Cerebellar cortex (tissue), 1 donor: ENCODE measurements at regions not wholly inside any gene's neighbourhood (a gene's known extent, or its start where the extent isn't known, plus 50 kb on each side); places are given as distances from the start of the nearest gene placed in this dataset.
A peak's percentile ranks its signal among the peaks of the same experiment; 100 is the strongest.

Experiments used
- DNase-seq: peaks from one replicate; pipeline ENCODE4 v3.0.0-alpha.2; 2015; ENCODE audit warnings: low spot score

DNA sequence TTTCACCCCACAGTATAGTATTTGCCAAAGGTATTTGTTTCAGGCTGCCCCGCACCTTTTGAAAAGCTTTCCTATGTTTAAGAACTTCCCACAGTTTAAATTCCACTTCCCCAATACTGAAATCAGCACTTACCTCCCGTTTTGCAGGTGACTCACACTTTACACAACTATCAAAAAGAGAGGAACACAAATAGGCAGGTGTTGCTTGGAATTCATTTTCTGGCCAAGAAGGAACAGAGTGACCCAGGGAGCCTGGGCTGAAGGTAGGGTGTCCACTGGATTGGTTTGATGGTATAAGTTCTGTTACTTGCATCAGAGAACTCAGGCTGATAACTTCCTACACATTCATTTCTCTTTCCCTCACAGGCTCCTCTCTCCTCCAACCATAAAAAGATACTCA is 60.1 kb upstream of the SLC30A5 start:
- DNase-seq, result no peak

GRCh38 chr5:69034898-69035297 is 58.9 kb upstream of the SLC30A5 start:
- no peak for DNase-seq

DNA sequence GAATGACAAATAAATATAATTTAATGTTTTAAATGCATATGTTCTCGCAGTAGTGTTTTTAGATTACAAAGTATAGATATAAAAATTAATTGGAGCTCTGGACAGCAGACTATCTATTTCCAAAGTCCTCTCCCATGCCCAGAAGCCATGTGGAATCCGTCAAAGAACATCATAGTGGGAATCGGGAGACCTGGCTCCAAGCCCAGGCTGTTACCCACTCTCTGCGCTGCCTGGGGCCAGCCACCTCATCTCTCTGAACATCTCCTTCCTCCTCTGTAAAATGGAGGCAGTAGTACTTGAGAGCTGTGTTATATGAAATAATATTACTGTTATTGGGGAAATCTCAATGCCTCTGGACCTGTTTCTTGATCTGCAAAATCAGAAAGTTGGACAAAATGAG is 58.1 kb upstream of the SLC30A5 start:
- no peak for DNase-seq

- DNase-seq, result no peak
Observed at GRCh38 chr5:69038539-69038938, 55.3 kb upstream of the SLC30A5 start.

GRCh38 chr5:69039829-69040228 is 54.0 kb upstream of the SLC30A5 start:
- DNase-seq, result no peak

DNA sequence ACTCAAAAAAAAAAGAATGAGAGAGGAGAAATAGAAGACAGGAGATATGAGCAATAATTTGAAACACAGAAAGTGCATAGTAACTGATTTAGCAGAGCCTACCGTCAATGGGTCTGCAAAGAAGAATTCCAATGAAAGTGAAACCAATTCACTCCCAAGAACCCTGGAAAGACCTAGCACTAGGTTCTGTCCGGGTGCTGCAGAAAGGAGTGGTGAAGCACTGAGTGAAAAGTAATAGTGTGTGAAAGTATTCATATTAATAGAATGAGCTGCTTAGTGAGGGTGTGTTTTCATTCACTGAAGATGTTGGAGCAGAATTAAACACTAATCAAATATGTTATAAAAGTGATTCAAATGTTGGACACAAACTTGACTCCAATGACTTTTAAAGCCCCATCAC is 51.3 kb upstream of the SLC30A5 start:
- DNase-seq, result no peak

- DNase-seq, result peak; percentile 95
Observed at GRCh38 chr5:69042915-69043654, 50.7 kb upstream of the SLC30A5 start.

DNA sequence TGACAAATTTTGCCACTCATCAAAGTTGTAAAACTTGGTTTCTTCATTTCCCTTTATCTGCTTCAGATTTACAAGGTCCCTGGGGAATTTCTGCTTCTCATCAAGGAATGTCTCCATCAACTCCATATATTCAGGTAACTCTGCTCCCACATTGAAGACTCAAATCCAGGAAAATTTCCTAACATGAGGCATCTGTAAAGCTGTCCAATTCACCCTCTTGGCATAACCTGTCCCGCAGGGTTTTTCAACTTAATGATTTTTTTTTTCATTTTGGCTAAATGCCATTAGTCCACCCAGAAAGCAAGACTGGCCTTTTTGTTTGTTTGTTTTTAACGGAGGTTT is 50.2 kb upstream of the SLC30A5 start:
- DNase-seq, result no peak
